CD14-positive monocyte (primary cell): ENCODE measurements at regions not wholly inside any gene's neighbourhood (a gene's known extent, or its start where the extent isn't known, plus 50 kb on each side); places are given as distances from the start of the nearest gene placed in this dataset.

ENCODE experiments used
- DNase-seq, 3 donors: peaks; one replicate each; pipeline ENCODE4 v3.0.0-alpha.2; 2011 to 2022
- H2AFZ ChIP-seq: 2 replicates; pipeline ENCODE4 v1.6.0; 2012; ENCODE audit warnings: mild to moderate bottlenecking, low read depth, low read length, inconsistent platforms; ENCODE audit not compliant: insufficient read depth, poor library complexity, severe bottlenecking
- H3K27ac ChIP-seq, 2 donors: 1 replicate in 1 of 2; 2 replicates in 1 of 2; pipeline ENCODE4 v1.5.1; 2012 to 2013; ENCODE audit warnings: low read length in 2 of 2, control low read depth in 1 of 2, inconsistent platforms in 1 of 2, low read depth in 1 of 2, mild to moderate bottlenecking in 1 of 2
- H3K27me3 ChIP-seq, 2 donors: one replicate each; pipeline versions ENCODE4 v1.6.0 to v1.6.1; 2011 to 2013; ENCODE audit warnings: low read length in 2 of 2; ENCODE audit not compliant: control insufficient read depth in 2 of 2, insufficient read depth in 2 of 2
- H3K36me3 ChIP-seq, 2 donors: replicated peaks in 1 of 2; 1 replicate in 1 of 2; 2 replicates in 1 of 2; pipeline versions ENCODE4 v1.5.1 to v1.6.1; 2012 to 2013; ENCODE audit warnings: low read length in 2 of 2, control low read depth in 1 of 2, inconsistent platforms in 1 of 2, mild to moderate bottlenecking in 1 of 2; ENCODE audit not compliant: insufficient read depth in 2 of 2, control insufficient read depth in 1 of 2
- H3K4me1 ChIP-seq, 2 donors: 1 replicate in 1 of 2; 2 replicates in 1 of 2; pipeline versions ENCODE4 v1.5.1 to v1.6.1; 2012 to 2013; ENCODE audit warnings: low read length in 2 of 2, control low read depth in 1 of 2, inconsistent platforms in 1 of 2, mild to moderate bottlenecking in 1 of 2, moderate library complexity in 1 of 2; ENCODE audit not compliant: insufficient read depth in 2 of 2, control insufficient read depth in 1 of 2
- H3K4me2 ChIP-seq: replicated peaks from 2 replicates; pipeline ENCODE3; 2012; ENCODE audit warnings: low read length, moderate library complexity, mild to moderate bottlenecking; ENCODE audit not compliant: poor library complexity, severe bottlenecking; ENCODE audit errors: extremely low read depth
- H3K4me3 ChIP-seq, 3 experiments: fragments of 200-600 bp in 1 of 3; sonication (generic) in 1 of 3; replicated peaks in 1 of 3; 1 replicate in 2 of 3; 2 replicates in 1 of 3; pipeline ENCODE4 v1.5.1; 2011 to 2013; ENCODE audit warnings: low read length in 3 of 3, mild to moderate bottlenecking in 3 of 3, control low read depth in 2 of 3, low read depth in 2 of 3, inconsistent platforms in 1 of 3, moderate library complexity in 1 of 3
- H3K79me2 ChIP-seq: 2 replicates; pipeline ENCODE4 v1.6.0; 2012; ENCODE audit warnings: mild to moderate bottlenecking, control low read depth, inconsistent platforms, low read length, moderate library complexity; ENCODE audit not compliant: insufficient read depth
- H3K9ac ChIP-seq: 2 replicates; pipeline ENCODE4 v1.6.0; 2017; ENCODE audit warnings: low read length, mild to moderate bottlenecking; ENCODE audit not compliant: insufficient read depth, poor library complexity, severe bottlenecking
- H3K9me3 ChIP-seq, 2 donors: replicated peaks in 1 of 2; 1 replicate in 1 of 2; 2 replicates in 1 of 2; pipeline versions ENCODE4 v1.5.1 to v1.6.1; 2012 to 2013; ENCODE audit warnings: low read length in 2 of 2, control low read depth in 1 of 2; ENCODE audit not compliant: control insufficient read depth in 1 of 2, insufficient read depth in 1 of 2
- H4K20me1 ChIP-seq: 2 replicates; pipeline ENCODE4 v1.6.0; 2012; ENCODE audit warnings: mild to moderate bottlenecking, low read length, control low read depth, moderate library complexity; ENCODE audit not compliant: insufficient read depth
- H3K27ac Mint-ChIP-seq, 7 donors: one replicate each; pipeline ENCODE4 v1.8.0; 2020; ENCODE audit warnings: mild to moderate bottlenecking in 7 of 7, mixed read lengths in 7 of 7, moderate library complexity in 6 of 7, inconsistent platforms in 2 of 7
- H3K27me3 Mint-ChIP-seq, 3 donors: one replicate each; pipeline ENCODE4 v1.8.0; 2021 to 2022; ENCODE audit warnings: low read depth in 3 of 3, mild to moderate bottlenecking in 3 of 3, mixed read lengths in 3 of 3, moderate library complexity in 3 of 3, inconsistent platforms in 1 of 3
- H3K36me3 Mint-ChIP-seq, 2 donors: one replicate each; pipeline ENCODE4 v1.8.0; 2020; ENCODE audit warnings: mixed read lengths in 2 of 2, inconsistent platforms in 1 of 2, mild to moderate bottlenecking in 1 of 2
- H3K4me1 Mint-ChIP-seq: one replicate; pipeline ENCODE4 v1.8.0; 2020; ENCODE audit warnings: mild to moderate bottlenecking, mixed read lengths
- H3K4me3 Mint-ChIP-seq, 2 donors: one replicate each; pipeline ENCODE4 v1.8.0; 2020; ENCODE audit warnings: mild to moderate bottlenecking in 2 of 2, mixed read lengths in 2 of 2, moderate library complexity in 1 of 2
- H3K9me3 Mint-ChIP-seq, 7 donors: one replicate each; pipeline ENCODE4 v1.8.0; 2020 to 2022; ENCODE audit warnings: mixed read lengths in 7 of 7, mild to moderate bottlenecking in 6 of 7, moderate library complexity in 6 of 7, inconsistent platforms in 2 of 7
- WGBS: methylation state at CpG from one replicate; pipeline ENCODE4 v1.1.5; 2013; ENCODE audit warnings: missing lambda C conversion rate; ENCODE audit not compliant: insufficient coverage; 5-methylcytosine and 5-hydroxymethylcytosine counted together
- intact Hi-C, 2 donors: fragments of 100-400 bp; cut with micrococcal nuclease; formaldehyde crosslinking; loops; one replicate each; pipeline versions ENCODE4 v1.15.0 to v1.15.1; 2023
- TF ChIP-seq, protein P1 (sequence below): fragments of 200-600 bp; IDR thresholded peaks from one replicate; pipeline ENCODE4 v1.8.0; 2022; ENCODE audit warnings: antibody characterized with exemption, mild to moderate bottlenecking

- Mint-ChIP-seq H3K27me3 (peaks cover 0 to 5% (median 0%) of the 10 kb centered on the region in 3 donors), H3K9me3 (peaks cover 0 to 14% (median 11%) of the 10 kb centered on the region in 7 donors), H3K4me3 (no peak overlapping the region), H3K36me3 (no peaks in the 10 kb centered on the region), H3K4me1 (peaks cover 11% of the 10 kb centered on the region), H3K27ac (no peak overlapping the region)
- H3K9me3 ChIP-seq, result no peaks in the 10 kb centered on the region
- H3K27me3 ChIP-seq, result no peaks in the 10 kb centered on the region
- no peak for DNase-seq
- H3K79me2 ChIP-seq, result no peaks in the 10 kb centered on the region
- no peaks in the 10 kb centered on the region for H3K36me3 ChIP-seq
- intact Hi-C loops, result no loop called here
- H3K4me2 ChIP-seq, result no peak overlapping the region
- TF ChIP-seq, protein P1, sequence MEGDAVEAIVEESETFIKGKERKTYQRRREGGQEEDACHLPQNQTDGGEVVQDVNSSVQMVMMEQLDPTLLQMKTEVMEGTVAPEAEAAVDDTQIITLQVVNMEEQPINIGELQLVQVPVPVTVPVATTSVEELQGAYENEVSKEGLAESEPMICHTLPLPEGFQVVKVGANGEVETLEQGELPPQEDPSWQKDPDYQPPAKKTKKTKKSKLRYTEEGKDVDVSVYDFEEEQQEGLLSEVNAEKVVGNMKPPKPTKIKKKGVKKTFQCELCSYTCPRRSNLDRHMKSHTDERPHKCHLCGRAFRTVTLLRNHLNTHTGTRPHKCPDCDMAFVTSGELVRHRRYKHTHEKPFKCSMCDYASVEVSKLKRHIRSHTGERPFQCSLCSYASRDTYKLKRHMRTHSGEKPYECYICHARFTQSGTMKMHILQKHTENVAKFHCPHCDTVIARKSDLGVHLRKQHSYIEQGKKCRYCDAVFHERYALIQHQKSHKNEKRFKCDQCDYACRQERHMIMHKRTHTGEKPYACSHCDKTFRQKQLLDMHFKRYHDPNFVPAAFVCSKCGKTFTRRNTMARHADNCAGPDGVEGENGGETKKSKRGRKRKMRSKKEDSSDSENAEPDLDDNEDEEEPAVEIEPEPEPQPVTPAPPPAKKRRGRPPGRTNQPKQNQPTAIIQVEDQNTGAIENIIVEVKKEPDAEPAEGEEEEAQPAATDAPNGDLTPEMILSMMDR, result no peak
- H3K27ac ChIP-seq, result no peak overlapping the region
- no peaks in the 10 kb centered on the region for H3K4me1 ChIP-seq
- 90% methylated on average over 2 of the region's 2 CpGs for WGBS
- no peaks in the 10 kb centered on the region for H4K20me1 ChIP-seq
- no peak overlapping the region for H2AFZ ChIP-seq
- no peak overlapping the region for H3K9ac ChIP-seq
- H3K4me3 ChIP-seq, result no peak overlapping the region
Measured at GRCh38 chr10:10813656-10814055, 204.0 kb upstream of the CELF2 start.

GRCh38 chr10:10814069-10814468, 203.6 kb upstream of the CELF2 start:
- Histone ChIP-seq H3K27me3 (no peaks in the 10 kb centered on the region), H3K27ac (no peak overlapping the region), H3K36me3 (no peaks in the 10 kb centered on the region), H3K9ac (no peak overlapping the region), H3K4me1 (no peaks in the 10 kb centered on the region), H4K20me1 (no peaks in the 10 kb centered on the region), H3K4me3 (no peak overlapping the region), H3K9me3 (no peaks in the 10 kb centered on the region), H3K4me2 (no peak overlapping the region), H3K79me2 (no peaks in the 10 kb centered on the region), H2AFZ (no peak overlapping the region)
- peaks cover 8% of the 10 kb centered on the region for H3K4me1 Mint-ChIP-seq
- peaks cover 0 to 14% (median 11%) of the 10 kb centered on the region in 7 donors for H3K9me3 Mint-ChIP-seq
- no peaks in the 10 kb centered on the region for H3K36me3 Mint-ChIP-seq
- 100% methylated on average over 1 of the region's 2 CpGs for WGBS
- TF ChIP-seq, protein P1, result no peak
- DNase-seq, result no peak
- no peak overlapping the region for H3K4me3 Mint-ChIP-seq
- H3K27ac Mint-ChIP-seq, result no peak overlapping the region
- peaks cover 0 to 5% (median 0%) of the 10 kb centered on the region in 3 donors for H3K27me3 Mint-ChIP-seq
- intact Hi-C loops, result no loop called here
